ENCODE measurements at regions not wholly inside any gene's neighbourhood (a gene's known extent, or its start where the extent isn't known, plus 50 kb on each side); places are given as distances from the start of the nearest gene placed in this dataset.

DNA sequence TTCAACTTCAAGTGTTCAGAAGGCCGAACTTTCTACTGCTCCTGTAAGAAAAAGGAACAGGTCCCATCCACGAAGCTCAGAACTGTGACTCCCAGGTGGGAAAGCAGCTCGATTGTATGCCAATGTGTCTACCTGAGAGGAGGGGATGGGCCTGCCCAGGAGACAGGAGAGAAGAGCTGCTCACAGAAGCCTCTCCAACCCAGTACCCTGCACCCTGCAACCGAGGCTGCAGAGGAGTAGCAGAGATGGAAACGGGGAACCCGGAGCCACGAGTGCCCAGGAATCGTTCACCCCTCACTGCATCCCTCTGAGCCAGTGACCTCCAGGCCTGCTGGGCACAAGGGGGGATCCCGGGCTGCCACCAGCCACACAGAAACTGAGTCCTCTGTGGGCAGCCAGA is 86.5 kb upstream of the PRR23E start:
- Mint-ChIP-seq H3K4me1 (no peaks in the 10 kb centered on the region), H3K27me3 (peaks cover 13% of the 10 kb centered on the region), H3K4me3 (no peak overlapping the region), H3K27ac (no peak overlapping the region), H3K9me3 (ENCODE audit: insufficient read depth) (peaks cover under 1% of the 10 kb centered on the region)
- H2AFZ ChIP-seq (ENCODE audit: insufficient read depth, low read depth, low read length, poor library complexity, severe bottlenecking), result no peak overlapping the region
- H3K4me1 ChIP-seq (ENCODE audit: control insufficient read depth in 2 of 2, insufficient read depth in 2 of 2, low read length in 2 of 2), result no peaks in the 10 kb centered on the region
- H3K27me3 ChIP-seq (replicated peaks in 1 of 4; ENCODE audit: control extremely low read depth in 1 of 4, control insufficient read depth in 3 of 4, insufficient read depth in 4 of 4, low read length in 3 of 4), result peaks cover 0 to 2% (median 0%) of the 10 kb centered on the region in 4 experiments
- DNase-seq (no peak), ATAC-seq (ENCODE audit: low read depth) (no peak)
- H3K27ac ChIP-seq (ENCODE audit: low read length in 2 of 2), result no peak overlapping the region
- H3K9ac ChIP-seq (ENCODE audit: low read length), result no peak overlapping the region
- TF ChIP-seq, protein P1, sequence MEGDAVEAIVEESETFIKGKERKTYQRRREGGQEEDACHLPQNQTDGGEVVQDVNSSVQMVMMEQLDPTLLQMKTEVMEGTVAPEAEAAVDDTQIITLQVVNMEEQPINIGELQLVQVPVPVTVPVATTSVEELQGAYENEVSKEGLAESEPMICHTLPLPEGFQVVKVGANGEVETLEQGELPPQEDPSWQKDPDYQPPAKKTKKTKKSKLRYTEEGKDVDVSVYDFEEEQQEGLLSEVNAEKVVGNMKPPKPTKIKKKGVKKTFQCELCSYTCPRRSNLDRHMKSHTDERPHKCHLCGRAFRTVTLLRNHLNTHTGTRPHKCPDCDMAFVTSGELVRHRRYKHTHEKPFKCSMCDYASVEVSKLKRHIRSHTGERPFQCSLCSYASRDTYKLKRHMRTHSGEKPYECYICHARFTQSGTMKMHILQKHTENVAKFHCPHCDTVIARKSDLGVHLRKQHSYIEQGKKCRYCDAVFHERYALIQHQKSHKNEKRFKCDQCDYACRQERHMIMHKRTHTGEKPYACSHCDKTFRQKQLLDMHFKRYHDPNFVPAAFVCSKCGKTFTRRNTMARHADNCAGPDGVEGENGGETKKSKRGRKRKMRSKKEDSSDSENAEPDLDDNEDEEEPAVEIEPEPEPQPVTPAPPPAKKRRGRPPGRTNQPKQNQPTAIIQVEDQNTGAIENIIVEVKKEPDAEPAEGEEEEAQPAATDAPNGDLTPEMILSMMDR (IDR thresholded peaks at IDR 0.05), result no peak
- TF ChIP-seq EZH2 (IDR thresholded peaks at IDR 0.05; ENCODE audit: borderline replicate concordance, insufficient read depth, low read depth, low read length, poor library complexity, severe bottlenecking), result no peak
- H4K20me1 ChIP-seq (ENCODE audit: control insufficient read depth, insufficient read depth, low read length, poor library complexity, severe bottlenecking), result no peaks in the 10 kb centered on the region
- 85% methylated on average over 7 of the region's 9 CpGs for WGBS (ENCODE audit: insufficient coverage)
- intact Hi-C loops (cut with micrococcal nuclease), result no loop called here
- ChIA-PET POLR2A (no interaction called here), CTCF (no interaction called here)
- no peak overlapping the region for H3K4me3 ChIP-seq (ENCODE audit: control extremely low read depth in 1 of 5, extremely low read depth in 1 of 5, insufficient read depth in 1 of 5, low read depth in 2 of 5, low read length in 4 of 5)
- no peaks in the 10 kb centered on the region for H3K79me2 ChIP-seq (ENCODE audit: control insufficient read depth, insufficient read depth, low read length)
- H3K4me2 ChIP-seq (replicated peaks; ENCODE audit: low read depth, low read length, poor library complexity, severe bottlenecking), result no peak overlapping the region
- peaks cover 0 to 3% (median 0%) of the 10 kb centered on the region in 3 donors for H3K9me3 ChIP-seq (ENCODE audit: control extremely low read depth in 1 of 3, control insufficient read depth in 2 of 3, insufficient read depth in 1 of 3, low read length in 2 of 3)
- no peaks in the 10 kb centered on the region for H3K36me3 ChIP-seq (replicated peaks in 1 of 2; ENCODE audit: control extremely low read depth in 1 of 2, control insufficient read depth in 1 of 2, extremely low read depth in 1 of 2, insufficient read depth in 2 of 2, low read length in 1 of 2)

- Histone ChIP-seq H3K27ac (ENCODE audit: low read length in 2 of 2) (no peak overlapping the region), H3K4me3 (ENCODE audit: control extremely low read depth in 1 of 5, extremely low read depth in 1 of 5, insufficient read depth in 1 of 5, low read depth in 2 of 5, low read length in 4 of 5) (no peak overlapping the region), H3K36me3 (replicated peaks in 1 of 2; ENCODE audit: control extremely low read depth in 1 of 2, control insufficient read depth in 1 of 2, extremely low read depth in 1 of 2, insufficient read depth in 2 of 2, low read length in 1 of 2) (no peaks in the 10 kb centered on the region), H3K4me1 (ENCODE audit: control insufficient read depth in 2 of 2, insufficient read depth in 2 of 2, low read length in 2 of 2) (no peaks in the 10 kb centered on the region), H3K4me2 (replicated peaks; ENCODE audit: low read depth, low read length, poor library complexity, severe bottlenecking) (no peak overlapping the region), H3K27me3 (replicated peaks in 1 of 4; ENCODE audit: control extremely low read depth in 1 of 4, control insufficient read depth in 3 of 4, insufficient read depth in 4 of 4, low read length in 3 of 4) (peaks cover 0 to 2% (median 0%) of the 10 kb centered on the region in 4 experiments), H2AFZ (ENCODE audit: insufficient read depth, low read depth, low read length, poor library complexity, severe bottlenecking) (no peak overlapping the region), H3K9ac (ENCODE audit: low read length) (no peak overlapping the region), H4K20me1 (ENCODE audit: control insufficient read depth, insufficient read depth, low read length, poor library complexity, severe bottlenecking) (no peaks in the 10 kb centered on the region), H3K9me3 (ENCODE audit: control extremely low read depth in 1 of 3, control insufficient read depth in 2 of 3, insufficient read depth in 1 of 3, low read length in 2 of 3) (peaks cover 0 to 4% (median 3%) of the 10 kb centered on the region in 3 donors), H3K79me2 (ENCODE audit: control insufficient read depth, insufficient read depth, low read length) (no peaks in the 10 kb centered on the region)
- Mint-ChIP-seq H3K9me3 (ENCODE audit: insufficient read depth) (peaks cover 3% of the 10 kb centered on the region), H3K4me3 (no peak overlapping the region), H3K27me3 (peaks cover 13% of the 10 kb centered on the region), H3K4me1 (no peaks in the 10 kb centered on the region), H3K27ac (no peak overlapping the region)
- DNase-seq (no peak), ATAC-seq (ENCODE audit: low read depth) (no peak)
- 89% methylated on average over 9 of the region's 9 CpGs for WGBS (ENCODE audit: insufficient coverage)
- TF ChIP-seq, protein P1 (IDR thresholded peaks at IDR 0.05), result no peak
- no peak for TF ChIP-seq EZH2 (IDR thresholded peaks at IDR 0.05; ENCODE audit: borderline replicate concordance, insufficient read depth, low read depth, low read length, poor library complexity, severe bottlenecking)
- POLR2A ChIA-PET, result no interaction called here
- intact Hi-C loops (cut with micrococcal nuclease), result no loop called here
- CTCF ChIA-PET, result no interaction called here
These were observed 85.9 kb upstream of the PRR23E start for GRCh38 chr3:127107002-127107401.
